Prostate gland (tissue), 2 donors: ENCODE measurements at regions not wholly inside any gene's neighbourhood (a gene's known extent, or its start where the extent isn't known, plus 50 kb on each side); places are given as distances from the start of the nearest gene placed in this dataset.

Experiments
- DNase-seq: peaks from one replicate; pipeline ENCODE4 v3.0.0-alpha.2; 2019; ENCODE audit warnings: low spot score
- H3K27ac ChIP-seq, 2 donors: fragments of 200-600 bp; sonication (generic); 2 replicates each; pipeline ENCODE4 v1.5.1; 2017 to 2019
- H3K27me3 ChIP-seq: fragments of 200-600 bp; sonication (generic); replicated peaks from 2 replicates; pipeline ENCODE4 v1.5.1; 2019; ENCODE audit not compliant: insufficient read depth
- H3K36me3 ChIP-seq, 2 donors: fragments of 200-600 bp; sonication (generic); 1 replicate in 1 of 2; 2 replicates in 1 of 2; pipeline versions ENCODE4 v1.5.1 to v1.8.1; 2017 to 2019
- H3K4me1 ChIP-seq: fragments of 200-600 bp; sonication (generic); replicated peaks from 2 replicates; pipeline ENCODE4 v1.5.1; 2019
- H3K4me3 ChIP-seq, 2 donors: fragments of 200-600 bp; sonication (generic); 2 replicates each; pipeline ENCODE4 v1.5.1; 2017 to 2019
- H3K9me3 ChIP-seq: fragments of 200-600 bp; sonication (generic); 2 replicates; pipeline ENCODE4 v1.5.1; 2017
- POLR2A ChIP-seq: fragments of 450-650 bp; IDR thresholded peaks from one replicate; pipeline ENCODE4 v1.6.1; 2016; ENCODE audit warnings: antibody characterized with exemption, mild to moderate bottlenecking
- POLR2AphosphoS5 ChIP-seq: sonication (generic); formaldehyde crosslinking; IDR thresholded peaks from one replicate; pipeline ENCODE4 v1.6.1; 2017; ENCODE audit warnings: antibody characterized with exemption
- WGBS: methylation state at CpG from one replicate; pipeline ENCODE4 v1.1.5; 2018; 5-methylcytosine and 5-hydroxymethylcytosine counted together
- intact Hi-C: fragments of 100-400 bp; cut with DNase I; formaldehyde crosslinking; loops from one replicate; pipeline ENCODE4 v1.14.2; 2022
- TF ChIP-seq, protein P1 (sequence below), 4 experiments: fragments of 200-600 bp in 2 of 4; fragments of 450-650 bp in 2 of 4; sonication (generic) in 2 of 4; IDR thresholded peaks; 1 replicate in 3 of 4; 2 replicates in 1 of 4; pipeline ENCODE4 v1.5.1; 2016 to 2019; ENCODE audit warnings: antibody characterized with exemption in 4 of 4, mild to moderate bottlenecking in 2 of 4, moderate library complexity in 2 of 4

DNA sequence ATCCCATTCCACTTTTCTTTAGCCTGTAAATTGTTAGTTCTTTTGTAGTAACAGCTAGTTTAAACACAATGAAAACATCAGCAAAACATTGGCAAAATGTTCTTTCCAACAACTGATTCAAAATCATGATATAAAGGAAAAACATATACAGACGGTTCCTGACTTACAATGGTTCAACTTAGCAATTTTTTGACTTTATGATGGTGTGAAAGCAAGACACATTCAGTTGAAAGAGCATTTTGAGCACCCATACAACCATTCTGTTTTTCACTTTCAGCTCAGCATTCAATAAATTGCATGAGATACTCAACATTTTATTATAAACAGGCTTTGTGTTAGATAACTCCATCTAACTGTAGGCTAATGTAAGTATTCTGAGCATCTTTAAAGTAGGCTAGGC lies 185.1 kb downstream of the NOL4 start:
- H3K36me3 ChIP-seq, result no peaks in the 10 kb centered on the region
- intact Hi-C loops, result no loop called here
- no peak overlapping the region for H3K27ac ChIP-seq
- DNase-seq, result no peak
- no peaks in the 10 kb centered on the region for H3K9me3 ChIP-seq
- H3K4me1 ChIP-seq, result no peaks in the 10 kb centered on the region
- no peak overlapping the region for H3K4me3 ChIP-seq
- H3K27me3 ChIP-seq, result no peaks in the 10 kb centered on the region
- TF ChIP-seq, protein P1, sequence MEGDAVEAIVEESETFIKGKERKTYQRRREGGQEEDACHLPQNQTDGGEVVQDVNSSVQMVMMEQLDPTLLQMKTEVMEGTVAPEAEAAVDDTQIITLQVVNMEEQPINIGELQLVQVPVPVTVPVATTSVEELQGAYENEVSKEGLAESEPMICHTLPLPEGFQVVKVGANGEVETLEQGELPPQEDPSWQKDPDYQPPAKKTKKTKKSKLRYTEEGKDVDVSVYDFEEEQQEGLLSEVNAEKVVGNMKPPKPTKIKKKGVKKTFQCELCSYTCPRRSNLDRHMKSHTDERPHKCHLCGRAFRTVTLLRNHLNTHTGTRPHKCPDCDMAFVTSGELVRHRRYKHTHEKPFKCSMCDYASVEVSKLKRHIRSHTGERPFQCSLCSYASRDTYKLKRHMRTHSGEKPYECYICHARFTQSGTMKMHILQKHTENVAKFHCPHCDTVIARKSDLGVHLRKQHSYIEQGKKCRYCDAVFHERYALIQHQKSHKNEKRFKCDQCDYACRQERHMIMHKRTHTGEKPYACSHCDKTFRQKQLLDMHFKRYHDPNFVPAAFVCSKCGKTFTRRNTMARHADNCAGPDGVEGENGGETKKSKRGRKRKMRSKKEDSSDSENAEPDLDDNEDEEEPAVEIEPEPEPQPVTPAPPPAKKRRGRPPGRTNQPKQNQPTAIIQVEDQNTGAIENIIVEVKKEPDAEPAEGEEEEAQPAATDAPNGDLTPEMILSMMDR (IDR thresholded peaks at IDR 0.05), result no peak
- TF ChIP-seq POLR2AphosphoS5, result no peak
- WGBS, result 13% methylated on average over 1 of the region's 1 CpG

DNA sequence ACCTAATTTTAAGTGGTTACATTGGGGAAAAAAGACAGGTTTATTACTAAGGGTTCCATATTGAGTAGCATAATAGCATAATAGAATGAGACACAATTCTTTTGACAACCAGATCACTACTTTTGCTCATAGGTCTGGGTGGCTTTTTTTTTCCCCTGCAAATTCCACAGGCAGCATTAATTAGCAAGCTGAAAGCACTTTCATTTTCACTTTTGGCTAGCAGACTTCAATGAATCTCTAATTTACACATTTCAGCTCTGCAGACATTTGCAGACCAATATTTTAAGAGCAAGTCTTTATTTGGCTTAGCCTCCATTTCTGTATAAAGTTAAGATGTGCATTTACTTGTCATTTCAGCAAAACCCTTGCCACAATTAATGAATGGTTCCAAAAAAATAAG lies 185.5 kb downstream of the NOL4 start:
- TF ChIP-seq POLR2A, result no peak
- TF ChIP-seq, protein P1 (IDR thresholded peaks at IDR 0.05), result no peak
- TF ChIP-seq POLR2AphosphoS5, result no peak
- H3K27me3 ChIP-seq, result no peaks in the 10 kb centered on the region

DNA sequence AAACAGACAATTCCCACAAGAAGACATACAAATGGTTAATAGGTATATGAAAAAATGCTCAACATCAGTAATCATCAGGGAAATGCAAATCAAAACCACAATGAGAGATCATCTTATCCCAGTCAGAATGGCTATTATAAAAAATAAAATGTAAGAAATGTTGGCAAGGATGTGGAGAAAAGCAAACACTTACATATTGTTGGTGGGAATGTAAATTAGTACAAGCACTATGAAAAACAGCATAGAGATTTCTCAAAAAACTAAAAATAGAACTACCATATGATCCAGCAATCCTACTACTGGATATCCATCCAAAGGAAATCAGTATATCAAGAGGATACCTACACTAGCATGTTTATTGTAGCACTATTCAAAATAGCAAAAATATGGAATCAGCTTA lies 186.6 kb downstream of the NOL4 start:
- Histone ChIP-seq H3K36me3 (no peaks in the 10 kb centered on the region), H3K9me3 (no peaks in the 10 kb centered on the region), H3K27me3 (no peaks in the 10 kb centered on the region), H3K4me1 (no peaks in the 10 kb centered on the region), H3K4me3 (no peak overlapping the region), H3K27ac (no peak overlapping the region)
- TF ChIP-seq, protein P1 (IDR thresholded peaks at IDR 0.05), result no peak
- no peak for TF ChIP-seq POLR2A
- TF ChIP-seq POLR2AphosphoS5, result no peak
- intact Hi-C loops, result no loop called here
- no peak for DNase-seq

More for the DNA sequence above, 185.5 kb downstream of the NOL4 start:
- H3K27ac ChIP-seq, result no peak overlapping the region
- intact Hi-C loops, result no loop called here
- no peaks in the 10 kb centered on the region for H3K9me3 ChIP-seq
- no peaks in the 10 kb centered on the region for H3K4me1 ChIP-seq
- no peaks in the 10 kb centered on the region for H3K36me3 ChIP-seq
- no peak overlapping the region for H3K4me3 ChIP-seq
- no peak for DNase-seq

DNA sequence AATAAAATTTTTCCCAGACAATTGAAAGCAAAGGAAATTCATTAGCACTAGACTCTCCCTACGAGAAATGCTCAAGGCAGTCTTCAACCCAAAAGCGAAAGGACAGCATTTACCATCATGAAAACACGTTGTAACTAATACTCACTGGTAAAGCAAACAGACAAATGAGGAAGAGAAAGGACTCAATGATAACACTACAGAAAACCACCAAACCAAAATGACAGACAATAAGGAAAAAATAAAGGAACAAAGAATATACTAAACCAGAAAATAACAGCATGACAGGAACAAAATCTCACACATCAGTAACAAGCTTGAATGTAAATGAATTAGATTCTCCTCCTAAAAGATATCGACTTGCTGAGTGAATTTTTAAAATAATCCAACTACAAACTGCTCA lies 190.7 kb downstream of the NOL4 start:
- TF ChIP-seq POLR2A (no peak), POLR2AphosphoS5 (no peak)
- no peaks in the 10 kb centered on the region for H3K9me3 ChIP-seq
- no peak overlapping the region for H3K4me3 ChIP-seq
- no peak for DNase-seq
- H3K36me3 ChIP-seq, result no peaks in the 10 kb centered on the region
- H3K4me1 ChIP-seq, result no peaks in the 10 kb centered on the region
- no peaks in the 10 kb centered on the region for H3K27me3 ChIP-seq
- intact Hi-C loops, result no loop called here
- 88% methylated on average over 4 of the region's 4 CpGs for WGBS
- H3K27ac ChIP-seq, result no peak overlapping the region

DNA sequence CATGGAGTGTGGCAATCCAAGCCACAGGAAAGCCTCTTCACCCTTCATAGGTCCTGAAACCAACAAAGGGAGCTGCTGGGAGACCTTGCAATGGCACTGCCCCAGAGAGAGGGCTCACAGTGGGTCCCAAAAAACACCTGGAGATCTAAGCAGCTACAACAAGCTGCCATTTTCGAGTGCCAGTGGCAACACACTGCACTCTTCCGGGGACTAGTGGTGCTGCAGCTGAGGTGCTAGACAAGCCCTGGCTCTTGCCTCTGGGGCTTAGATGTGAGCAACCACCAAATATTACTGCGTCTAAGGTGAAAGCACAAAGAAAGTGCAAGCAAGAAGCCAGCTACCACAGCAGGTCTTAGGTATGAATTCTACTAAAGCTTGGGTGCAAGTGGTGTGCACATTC lies 192.9 kb downstream of the NOL4 start:
- DNase-seq, result no peak
- no peaks in the 10 kb centered on the region for H3K9me3 ChIP-seq
- H3K27ac ChIP-seq, result no peak overlapping the region
- no peaks in the 10 kb centered on the region for H3K27me3 ChIP-seq
- H3K36me3 ChIP-seq, result no peaks in the 10 kb centered on the region
- H3K4me3 ChIP-seq, result no peak overlapping the region
- H3K4me1 ChIP-seq, result no peaks in the 10 kb centered on the region
- intact Hi-C loops, result no loop called here
- 85% methylated on average over 3 of the region's 3 CpGs for WGBS
- TF ChIP-seq POLR2AphosphoS5, result no peak
- no peak for TF ChIP-seq POLR2A
- TF ChIP-seq, protein P1 (IDR thresholded peaks at IDR 0.05), result no peak
